ENCODE measurements at regions not wholly inside any gene's neighbourhood (a gene's known extent, or its start where the extent isn't known, plus 50 kb on each side); places are given as distances from the start of the nearest gene placed in this dataset.

DNA sequence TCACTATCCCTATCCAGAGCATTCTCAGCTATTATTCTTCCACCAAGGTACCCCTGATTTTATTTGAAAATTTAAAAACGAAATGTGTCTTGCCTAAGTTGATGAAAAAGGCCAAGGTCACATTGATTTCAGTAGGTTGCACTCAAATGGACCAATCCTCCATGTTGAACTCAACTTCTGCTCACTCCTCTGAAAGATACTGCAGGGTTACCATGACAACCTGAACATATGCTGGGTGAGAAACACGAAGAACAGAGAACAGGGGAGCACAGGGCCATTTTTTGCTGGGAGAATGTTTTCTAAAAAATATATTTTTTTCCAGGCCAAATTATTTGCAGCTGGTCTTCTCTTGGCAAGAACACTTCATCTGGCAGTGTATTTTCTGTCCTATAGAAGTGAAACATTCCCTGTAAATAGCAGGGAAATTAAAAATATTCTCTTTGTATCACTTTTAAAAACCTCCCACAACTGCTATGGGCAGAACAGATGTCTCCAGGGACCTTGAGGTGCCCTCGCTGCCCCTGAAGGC is 215.9 kb downstream of the NXNL2 start:
- no peak for DNase-seq (ENCODE audit: low read depth, low spot score)
- no peak overlapping the region for H3K27ac ChIP-seq (ENCODE audit: insufficient read depth, low read depth, low read length)

More for the DNA sequence above, 215.9 kb downstream of the NXNL2 start:
- TF ChIP-seq, protein P1, sequence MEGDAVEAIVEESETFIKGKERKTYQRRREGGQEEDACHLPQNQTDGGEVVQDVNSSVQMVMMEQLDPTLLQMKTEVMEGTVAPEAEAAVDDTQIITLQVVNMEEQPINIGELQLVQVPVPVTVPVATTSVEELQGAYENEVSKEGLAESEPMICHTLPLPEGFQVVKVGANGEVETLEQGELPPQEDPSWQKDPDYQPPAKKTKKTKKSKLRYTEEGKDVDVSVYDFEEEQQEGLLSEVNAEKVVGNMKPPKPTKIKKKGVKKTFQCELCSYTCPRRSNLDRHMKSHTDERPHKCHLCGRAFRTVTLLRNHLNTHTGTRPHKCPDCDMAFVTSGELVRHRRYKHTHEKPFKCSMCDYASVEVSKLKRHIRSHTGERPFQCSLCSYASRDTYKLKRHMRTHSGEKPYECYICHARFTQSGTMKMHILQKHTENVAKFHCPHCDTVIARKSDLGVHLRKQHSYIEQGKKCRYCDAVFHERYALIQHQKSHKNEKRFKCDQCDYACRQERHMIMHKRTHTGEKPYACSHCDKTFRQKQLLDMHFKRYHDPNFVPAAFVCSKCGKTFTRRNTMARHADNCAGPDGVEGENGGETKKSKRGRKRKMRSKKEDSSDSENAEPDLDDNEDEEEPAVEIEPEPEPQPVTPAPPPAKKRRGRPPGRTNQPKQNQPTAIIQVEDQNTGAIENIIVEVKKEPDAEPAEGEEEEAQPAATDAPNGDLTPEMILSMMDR (IDR thresholded peaks at IDR 0.05; ENCODE audit: extremely low read depth in 1 of 2, insufficient read depth in 1 of 2, low read depth in 1 of 2, low read length in 2 of 2): no peak
- TF ChIP-seq GATA2 (IDR thresholded peaks at IDR 0.05; ENCODE audit: insufficient read depth, insufficient read length, low read depth, low read length): no peak
- no peak for TF ChIP-seq FOS (IDR thresholded peaks at IDR 0.05; ENCODE audit: borderline replicate concordance, insufficient read depth, low read length)
- TF ChIP-seq POLR2A (IDR thresholded peaks at IDR 0.05; ENCODE audit: low read depth, low read length): no peak
- TF ChIP-seq MYC (IDR thresholded peaks at IDR 0.05; ENCODE audit: low read depth, low read length): no peak
- TF ChIP-seq EZH2 (IDR thresholded peaks at IDR 0.05; ENCODE audit: borderline replicate concordance, low read depth, low read length, severe bottlenecking): no peak
- TF ChIP-seq, protein P2, sequence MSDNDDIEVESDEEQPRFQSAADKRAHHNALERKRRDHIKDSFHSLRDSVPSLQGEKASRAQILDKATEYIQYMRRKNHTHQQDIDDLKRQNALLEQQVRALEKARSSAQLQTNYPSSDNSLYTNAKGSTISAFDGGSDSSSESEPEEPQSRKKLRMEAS (IDR thresholded peaks at IDR 0.05; ENCODE audit: insufficient read depth, insufficient read length): no peak
- TF ChIP-seq POLR2AphosphoS5 (IDR thresholded peaks at IDR 0.05; ENCODE audit: insufficient read depth, low read depth, low read length): no peak
- no peak for TF ChIP-seq JUN (IDR thresholded peaks at IDR 0.05; ENCODE audit: borderline replicate concordance, insufficient read depth, insufficient read length, low read depth)
- Histone ChIP-seq H4K20me1 (replicated peaks; ENCODE audit: control insufficient read depth, extremely low read depth, insufficient read depth, low read length) (no peaks in the 10 kb centered on the region), H3K4me3 (replicated peaks in 1 of 3; ENCODE audit: insufficient read depth in 1 of 3, low read depth in 1 of 3, low read length in 3 of 3) (no peak overlapping the region), H3K36me3 (ENCODE audit: control insufficient read depth in 2 of 2, extremely low read depth in 1 of 2, insufficient read depth in 2 of 2, low read length in 2 of 2) (no peaks in the 10 kb centered on the region), H3K4me2 (ENCODE audit: insufficient read depth, low read length) (no peak overlapping the region), H3K27me3 (ENCODE audit: control insufficient read depth in 2 of 2, insufficient read depth in 2 of 2, low read length in 2 of 2) (no peaks in the 10 kb centered on the region), H3K9me1 (replicated peaks; ENCODE audit: control insufficient read depth, extremely low read depth, insufficient read depth, low read length) (no peaks in the 10 kb centered on the region), H3K9ac (replicated peaks; ENCODE audit: extremely low read depth, insufficient read depth, low read length) (no peak overlapping the region), H3K9me3 (replicated peaks; ENCODE audit: control insufficient read depth, insufficient read depth, low read length) (no peaks in the 10 kb centered on the region), H2AFZ (ENCODE audit: low read depth, low read length) (no peak overlapping the region), H3K79me2 (ENCODE audit: control insufficient read depth, insufficient read depth, low read length) (no peaks in the 10 kb centered on the region), H3K4me1 (ENCODE audit: control insufficient read depth, extremely low read depth, insufficient read depth, low read length) (peaks cover 10% of the 10 kb centered on the region)
- CTCF ChIA-PET: no interaction called here
- intact Hi-C loops (cut with micrococcal nuclease) (no loop called here), dilution Hi-C loops (cut with MboI; ENCODE audit: extremely low pct_ligation_motif_present, low sequenced_read_pairs) (no loop called here)
- POLR2A ChIA-PET: no interaction called here
- BruUV-seq (replicated peaks): no TSS peak
- no peak for FAIRE-seq

All from endothelial cell of umbilical vein (primary cell).